ENCODE measurements at regions not wholly inside any gene's neighbourhood (a gene's known extent, or its start where the extent isn't known, plus 50 kb on each side); places are given as distances from the start of the nearest gene placed in this dataset.

DNA sequence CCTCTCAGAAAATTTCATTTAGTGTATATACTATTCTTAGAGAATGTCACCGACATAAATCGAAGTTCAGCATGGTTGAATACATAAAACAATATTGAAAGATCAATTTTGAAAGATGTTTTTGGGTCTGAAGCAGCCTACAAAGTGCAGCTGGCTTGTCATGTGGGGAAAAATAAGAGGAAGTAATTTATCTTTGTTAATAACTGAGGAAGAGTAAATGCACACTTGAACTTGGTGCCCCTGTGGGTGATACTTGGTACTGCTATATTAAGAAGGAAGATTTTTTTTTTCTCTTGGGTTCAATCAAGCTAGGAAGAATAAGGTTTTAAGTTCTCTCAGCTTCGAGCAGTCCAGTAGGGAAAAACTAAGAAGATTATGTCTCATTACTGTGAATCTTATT, 661.3 kb downstream of the RPL10L start:
- Histone ChIP-seq H3K27me3 (ENCODE audit: insufficient read depth) (no peaks in the 10 kb centered on the region), H3K4me1 (ENCODE audit: control insufficient read depth in 1 of 2, insufficient read depth in 2 of 2, low read depth in 1 of 2, low read length in 1 of 2) (no peaks in the 10 kb centered on the region), H3K4me2 (no peak overlapping the region), H3K9me2 (no peaks in the 10 kb centered on the region), H2AFZ (ENCODE audit: low read depth) (no peak overlapping the region), H3K27ac (ENCODE audit: low read depth in 2 of 2, low read length in 1 of 2) (no peak overlapping the region), H3K4me3 (ENCODE audit: low read depth in 2 of 2, low read length in 1 of 2) (no peak overlapping the region), H3K36me3 (replicated peaks in 1 of 2; ENCODE audit: control insufficient read depth in 1 of 2, insufficient read depth in 2 of 2, low read length in 1 of 2) (no peaks in the 10 kb centered on the region), H4K20me1 (ENCODE audit: insufficient read depth) (no peaks in the 10 kb centered on the region), H3K9ac (no peak overlapping the region), H3K79me2 (ENCODE audit: insufficient read depth) (no peaks in the 10 kb centered on the region), H3K9me3 (no peaks in the 10 kb centered on the region), H3F3A (replicated peaks; ENCODE audit: insufficient read depth) (no peaks in the 10 kb centered on the region)
- ChIA-PET POLR2A (no interaction called here), CTCF (interaction anchor here (0.8 kb wide), 1 partner anchor 24 kb away, joined by 3 read pairs; no protein-coding TSS in a partner anchor)
- 3% methylated on average over 3 of the region's 3 CpGs for WGBS (ENCODE audit: low lambda C conversion rate)
- no peak for DNase-seq
- TF ChIP-seq, protein P1, sequence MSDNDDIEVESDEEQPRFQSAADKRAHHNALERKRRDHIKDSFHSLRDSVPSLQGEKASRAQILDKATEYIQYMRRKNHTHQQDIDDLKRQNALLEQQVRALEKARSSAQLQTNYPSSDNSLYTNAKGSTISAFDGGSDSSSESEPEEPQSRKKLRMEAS (IDR thresholded peaks at IDR 0.05; ENCODE audit: low read depth): no peak
- TF ChIP-seq GATA2 (CRISPR knock-in tag; IDR thresholded peaks at IDR 0.05): no peak
- TF ChIP-seq, protein P2, sequence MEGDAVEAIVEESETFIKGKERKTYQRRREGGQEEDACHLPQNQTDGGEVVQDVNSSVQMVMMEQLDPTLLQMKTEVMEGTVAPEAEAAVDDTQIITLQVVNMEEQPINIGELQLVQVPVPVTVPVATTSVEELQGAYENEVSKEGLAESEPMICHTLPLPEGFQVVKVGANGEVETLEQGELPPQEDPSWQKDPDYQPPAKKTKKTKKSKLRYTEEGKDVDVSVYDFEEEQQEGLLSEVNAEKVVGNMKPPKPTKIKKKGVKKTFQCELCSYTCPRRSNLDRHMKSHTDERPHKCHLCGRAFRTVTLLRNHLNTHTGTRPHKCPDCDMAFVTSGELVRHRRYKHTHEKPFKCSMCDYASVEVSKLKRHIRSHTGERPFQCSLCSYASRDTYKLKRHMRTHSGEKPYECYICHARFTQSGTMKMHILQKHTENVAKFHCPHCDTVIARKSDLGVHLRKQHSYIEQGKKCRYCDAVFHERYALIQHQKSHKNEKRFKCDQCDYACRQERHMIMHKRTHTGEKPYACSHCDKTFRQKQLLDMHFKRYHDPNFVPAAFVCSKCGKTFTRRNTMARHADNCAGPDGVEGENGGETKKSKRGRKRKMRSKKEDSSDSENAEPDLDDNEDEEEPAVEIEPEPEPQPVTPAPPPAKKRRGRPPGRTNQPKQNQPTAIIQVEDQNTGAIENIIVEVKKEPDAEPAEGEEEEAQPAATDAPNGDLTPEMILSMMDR (IDR thresholded peaks at IDR 0.05): peak; percentile 35; the same call in 1 of the 2 replicates

DNA sequence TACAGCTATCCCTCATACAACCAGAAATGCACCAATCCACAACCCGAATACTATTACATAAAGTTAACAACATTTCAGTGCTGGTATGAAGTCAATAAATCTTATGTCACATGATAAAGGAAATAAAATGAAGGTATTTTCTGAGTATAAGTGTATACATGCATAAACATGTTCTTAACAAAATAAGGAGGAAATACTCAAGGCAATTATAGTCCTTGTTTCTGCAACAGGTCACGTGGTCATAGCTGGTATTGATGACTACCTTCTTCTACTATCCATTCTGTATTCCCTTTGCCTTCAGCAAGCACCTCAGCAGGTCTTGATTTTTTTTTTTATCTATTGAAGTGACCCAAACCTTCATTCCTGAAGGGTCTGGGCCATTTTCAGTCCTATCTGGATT, 675.6 kb downstream of the RPL10L start:
- Histone ChIP-seq H3K36me3 (replicated peaks in 1 of 2; ENCODE audit: control insufficient read depth in 1 of 2, insufficient read depth in 2 of 2, low read length in 1 of 2) (no peaks in the 10 kb centered on the region), H3K4me3 (ENCODE audit: low read depth in 2 of 2, low read length in 1 of 2) (no peak overlapping the region), H4K20me1 (ENCODE audit: insufficient read depth) (no peaks in the 10 kb centered on the region), H3K9me2 (no peaks in the 10 kb centered on the region), H3K27ac (ENCODE audit: low read depth in 2 of 2, low read length in 1 of 2) (no peak overlapping the region), H3K4me2 (no peak overlapping the region), H3K79me2 (ENCODE audit: insufficient read depth) (no peaks in the 10 kb centered on the region), H3K9ac (no peak overlapping the region), H3K4me1 (ENCODE audit: control insufficient read depth in 1 of 2, insufficient read depth in 2 of 2, low read depth in 1 of 2, low read length in 1 of 2) (no peaks in the 10 kb centered on the region), H3K27me3 (ENCODE audit: insufficient read depth) (no peaks in the 10 kb centered on the region), H3K9me3 (no peaks in the 10 kb centered on the region), H3F3A (replicated peaks; ENCODE audit: insufficient read depth) (no peaks in the 10 kb centered on the region), H2AFZ (ENCODE audit: low read depth) (no peak overlapping the region)
- DNase-seq: no peak
- ChIA-PET CTCF (no interaction called here), POLR2A (no interaction called here)
- TF ChIP-seq, protein P3, sequence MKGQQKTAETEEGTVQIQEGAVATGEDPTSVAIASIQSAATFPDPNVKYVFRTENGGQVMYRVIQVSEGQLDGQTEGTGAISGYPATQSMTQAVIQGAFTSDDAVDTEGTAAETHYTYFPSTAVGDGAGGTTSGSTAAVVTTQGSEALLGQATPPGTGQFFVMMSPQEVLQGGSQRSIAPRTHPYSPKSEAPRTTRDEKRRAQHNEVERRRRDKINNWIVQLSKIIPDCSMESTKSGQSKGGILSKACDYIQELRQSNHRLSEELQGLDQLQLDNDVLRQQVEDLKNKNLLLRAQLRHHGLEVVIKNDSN (IDR thresholded peaks at IDR 0.05; ENCODE audit: borderline replicate concordance, low read depth): no peak
- TF ChIP-seq JUND (IDR thresholded peaks at IDR 0.05) (no peak), RXRA (IDR thresholded peaks at IDR 0.05; ENCODE audit: borderline replicate concordance, low read depth) (no peak), EZH2phosphoT487 (IDR thresholded peaks at IDR 0.05; ENCODE audit: borderline replicate concordance, low read depth) (no peak), TCF12 (IDR thresholded peaks at IDR 0.05) (no peak), POLR2AphosphoS5 (IDR thresholded peaks at IDR 0.05; ENCODE audit: low read depth, low read length) (no peak), ELF1 (IDR thresholded peaks at IDR 0.05) (no peak), RFX5 (IDR thresholded peaks at IDR 0.05; ENCODE audit: low read length) (no peak)
- TF ChIP-seq, protein P2 (IDR thresholded peaks at IDR 0.05): no peak
- TF ChIP-seq, protein P4, sequence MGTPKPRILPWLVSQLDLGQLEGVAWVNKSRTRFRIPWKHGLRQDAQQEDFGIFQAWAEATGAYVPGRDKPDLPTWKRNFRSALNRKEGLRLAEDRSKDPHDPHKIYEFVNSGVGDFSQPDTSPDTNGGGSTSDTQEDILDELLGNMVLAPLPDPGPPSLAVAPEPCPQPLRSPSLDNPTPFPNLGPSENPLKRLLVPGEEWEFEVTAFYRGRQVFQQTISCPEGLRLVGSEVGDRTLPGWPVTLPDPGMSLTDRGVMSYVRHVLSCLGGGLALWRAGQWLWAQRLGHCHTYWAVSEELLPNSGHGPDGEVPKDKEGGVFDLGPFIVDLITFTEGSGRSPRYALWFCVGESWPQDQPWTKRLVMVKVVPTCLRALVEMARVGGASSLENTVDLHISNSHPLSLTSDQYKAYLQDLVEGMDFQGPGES (IDR thresholded peaks at IDR 0.05; ENCODE audit: low read depth, low read length): no peak
- TF ChIP-seq, protein P5, sequence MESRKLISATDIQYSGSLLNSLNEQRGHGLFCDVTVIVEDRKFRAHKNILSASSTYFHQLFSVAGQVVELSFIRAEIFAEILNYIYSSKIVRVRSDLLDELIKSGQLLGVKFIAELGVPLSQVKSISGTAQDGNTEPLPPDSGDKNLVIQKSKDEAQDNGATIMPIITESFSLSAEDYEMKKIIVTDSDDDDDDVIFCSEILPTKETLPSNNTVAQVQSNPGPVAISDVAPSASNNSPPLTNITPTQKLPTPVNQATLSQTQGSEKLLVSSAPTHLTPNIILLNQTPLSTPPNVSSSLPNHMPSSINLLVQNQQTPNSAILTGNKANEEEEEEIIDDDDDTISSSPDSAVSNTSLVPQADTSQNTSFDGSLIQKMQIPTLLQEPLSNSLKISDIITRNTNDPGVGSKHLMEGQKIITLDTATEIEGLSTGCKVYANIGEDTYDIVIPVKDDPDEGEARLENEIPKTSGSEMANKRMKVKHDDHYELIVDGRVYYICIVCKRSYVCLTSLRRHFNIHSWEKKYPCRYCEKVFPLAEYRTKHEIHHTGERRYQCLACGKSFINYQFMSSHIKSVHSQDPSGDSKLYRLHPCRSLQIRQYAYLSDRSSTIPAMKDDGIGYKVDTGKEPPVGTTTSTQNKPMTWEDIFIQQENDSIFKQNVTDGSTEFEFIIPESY (IDR thresholded peaks at IDR 0.05; ENCODE audit: borderline replicate concordance, low read depth): no peak
- WGBS (ENCODE audit: low lambda C conversion rate): 0% methylated on average over 2 of the region's 2 CpGs
